Lower leg skin (tissue), 3 donors: ENCODE measurements at regions not wholly inside any gene's neighbourhood (a gene's known extent, or its start where the extent isn't known, plus 50 kb on each side); places are given as distances from the start of the nearest gene placed in this dataset.

Source experiments
- CTCF ChIP-seq, 3 donors: fragments of 450-650 bp; IDR thresholded peaks; one replicate each; pipeline ENCODE4 v1.5.1; 2016; ENCODE audit warnings: antibody characterized with exemption in 3 of 3, mild to moderate bottlenecking in 3 of 3, moderate library complexity in 2 of 3
- POLR2A ChIP-seq, 2 donors: fragments of 450-650 bp; IDR thresholded peaks; one replicate each; pipeline ENCODE4 v1.6.1; 2016 to 2017; ENCODE audit warnings: antibody characterized with exemption in 2 of 2, mild to moderate bottlenecking in 1 of 2, moderate library complexity in 1 of 2

GRCh38 chr6:97405818-97406409, 122.9 kb upstream of the MMS22L start:
- TF ChIP-seq CTCF (IDR thresholded peaks at IDR 0.05) (no peak), POLR2A (IDR thresholded peaks at IDR 0.05) (no peak)
